H9 (cell line): ENCODE measurements at regions not wholly inside any gene's neighbourhood (a gene's known extent, or its start where the extent isn't known, plus 50 kb on each side); places are given as distances from the start of the nearest gene placed in this dataset.

Experiments used
- DNase-seq: peaks from one replicate; pipeline ENCODE4 v3.0.0-alpha.2; 2017
- H2AFZ ChIP-seq: one replicate; pipeline ENCODE4 v1.6.1; 2013; ENCODE audit warnings: mild to moderate bottlenecking, low read length, control low read depth, moderate library complexity
- H2AK5ac ChIP-seq: 2 replicates; pipeline ENCODE4 v1.6.1; 2013; ENCODE audit warnings: low read length, control low read depth, mixed read lengths; ENCODE audit not compliant: insufficient read length
- H2BK120ac ChIP-seq: one replicate; pipeline ENCODE4 v1.6.1; 2013; ENCODE audit warnings: low read depth, mild to moderate bottlenecking, low read length, control low read depth, inconsistent platforms; ENCODE audit not compliant: poor library complexity, severe bottlenecking
- H2BK12ac ChIP-seq: 2 replicates; pipeline ENCODE4 v1.6.1; 2013; ENCODE audit warnings: low read length, control low read depth, mixed read lengths, low read depth; ENCODE audit not compliant: insufficient read length
- H2BK15ac ChIP-seq: 2 replicates; pipeline ENCODE4 v1.6.1; 2013; ENCODE audit warnings: low read depth, low read length, control low read depth
- H2BK20ac ChIP-seq: one replicate; pipeline ENCODE4 v1.6.1; 2013; ENCODE audit warnings: low read depth, mild to moderate bottlenecking, low read length, control low read depth, inconsistent platforms; ENCODE audit not compliant: poor library complexity, severe bottlenecking
- H2BK5ac ChIP-seq: 2 replicates; pipeline ENCODE4 v1.6.1; 2013; ENCODE audit warnings: low read length, control low read depth, mixed read lengths; ENCODE audit not compliant: insufficient read length
- H3K14ac ChIP-seq: 2 replicates; pipeline ENCODE4 v1.6.1; 2013; ENCODE audit warnings: low read length, control low read depth; ENCODE audit not compliant: insufficient read depth
- H3K18ac ChIP-seq: 2 replicates; pipeline ENCODE4 v1.6.1; 2013; ENCODE audit warnings: low read depth, mild to moderate bottlenecking, mixed read lengths, low read length, control low read depth; ENCODE audit not compliant: insufficient read length
- H3K23ac ChIP-seq: 2 replicates; pipeline ENCODE4 v1.6.1; 2013; ENCODE audit warnings: low read length, control low read depth, mixed read lengths, low read depth; ENCODE audit not compliant: insufficient read length
- H3K23me2 ChIP-seq: 2 replicates; pipeline ENCODE4 v1.6.1; 2013; ENCODE audit warnings: low read depth, mild to moderate bottlenecking, mixed read lengths, low read length, control low read depth; ENCODE audit not compliant: insufficient read length, poor library complexity, severe bottlenecking
- H3K27ac ChIP-seq: 2 replicates; pipeline ENCODE4 v1.5.1; 2013; ENCODE audit warnings: low read length, control low read depth, mixed read lengths, low read depth; ENCODE audit not compliant: insufficient read length
- H3K27me3 ChIP-seq: 2 replicates; pipeline ENCODE4 v1.6.1; 2013; ENCODE audit warnings: low read length, control low read depth, inconsistent platforms; ENCODE audit not compliant: insufficient read depth
- H3K4ac ChIP-seq: 2 replicates; pipeline ENCODE4 v1.6.1; 2013; ENCODE audit warnings: low read depth, mild to moderate bottlenecking, control low read depth, inconsistent platforms, low read length, moderate library complexity
- H3K4me1 ChIP-seq: 2 replicates; pipeline ENCODE4 v1.6.1; 2013; ENCODE audit warnings: low read length, control low read depth, inconsistent platforms; ENCODE audit not compliant: insufficient read depth
- H3K4me2 ChIP-seq: 2 replicates; pipeline ENCODE4 v1.6.1; 2013; ENCODE audit warnings: low read length, control low read depth, mixed read lengths; ENCODE audit not compliant: insufficient read length, insufficient read depth
- H3K56ac ChIP-seq: 2 replicates; pipeline ENCODE4 v1.6.1; 2013; ENCODE audit warnings: low read depth, mild to moderate bottlenecking, mixed read lengths, low read length, control low read depth; ENCODE audit not compliant: insufficient read length
- H3K79me1 ChIP-seq: 2 replicates; pipeline ENCODE4 v1.6.1; 2013; ENCODE audit warnings: low read depth, mild to moderate bottlenecking, moderate library complexity, low read length, control low read depth, inconsistent platforms; ENCODE audit not compliant: insufficient read depth, poor library complexity, severe bottlenecking
- H3K79me2 ChIP-seq: 2 replicates; pipeline ENCODE4 v1.6.1; 2013; ENCODE audit warnings: low read length, control low read depth, inconsistent platforms; ENCODE audit not compliant: insufficient read depth
- H3K9ac ChIP-seq: 2 replicates; pipeline ENCODE4 v1.6.1; 2013; ENCODE audit warnings: low read length, control low read depth, mixed read lengths; ENCODE audit not compliant: insufficient read length; ENCODE audit errors: extremely low read depth
- H3K9me3 ChIP-seq: one replicate; pipeline ENCODE4 v1.6.1; 2013; ENCODE audit warnings: low read depth, low read length, inconsistent platforms; ENCODE audit not compliant: control insufficient read depth
- H3T11ph ChIP-seq: one replicate; pipeline ENCODE4 v1.6.1; 2013; ENCODE audit warnings: mild to moderate bottlenecking, low read length, control low read depth, inconsistent platforms
- H4K20me1 ChIP-seq: one replicate; pipeline ENCODE4 v1.6.1; 2013; ENCODE audit not compliant: control insufficient read depth, insufficient read length, insufficient read depth
- H4K5ac ChIP-seq: 2 replicates; pipeline ENCODE4 v1.6.1; 2013; ENCODE audit warnings: low read depth, mild to moderate bottlenecking, mixed read lengths, low read length, control low read depth; ENCODE audit not compliant: insufficient read length
- H4K8ac ChIP-seq: replicated peaks from 2 replicates; pipeline ENCODE4 v1.6.1; 2013; ENCODE audit warnings: low read length, control low read depth, mixed read lengths, low read depth; ENCODE audit not compliant: insufficient read length
- H4K91ac ChIP-seq: 2 replicates; pipeline ENCODE4 v1.6.1; 2013; ENCODE audit warnings: low read depth, mild to moderate bottlenecking, moderate library complexity, mixed read lengths, low read length, control low read depth; ENCODE audit not compliant: insufficient read length
- H3K27ac Mint-ChIP-seq, 3 experiments: 2 replicates in 2 of 3; 3 replicates in 1 of 3; pipeline ENCODE4 v1.8.0; 2020 to 2021; ENCODE audit warnings: mixed read lengths in 3 of 3, mild to moderate bottlenecking in 1 of 3, moderate library complexity in 1 of 3
- H3K27me3 Mint-ChIP-seq: 2 replicates; pipeline ENCODE4 v1.8.0; 2021; ENCODE audit warnings: low read depth, mild to moderate bottlenecking, moderate library complexity, mixed read lengths
- H3K36me3 Mint-ChIP-seq, 3 experiments: 2 replicates in 2 of 3; 3 replicates in 1 of 3; pipeline ENCODE4 v1.8.0; 2020 to 2021; ENCODE audit warnings: low read depth in 3 of 3, mixed read lengths in 3 of 3; ENCODE audit not compliant: insufficient read depth in 1 of 3
- H3K4me1 Mint-ChIP-seq, 2 experiments: 2 replicates each; pipeline ENCODE4 v1.8.0; 2020; ENCODE audit warnings: mixed read lengths in 2 of 2
- H3K4me3 Mint-ChIP-seq, 2 experiments: 2 replicates in 1 of 2; 3 replicates in 1 of 2; pipeline ENCODE4 v1.8.0; 2020 to 2021; ENCODE audit warnings: mild to moderate bottlenecking in 2 of 2, mixed read lengths in 2 of 2, moderate library complexity in 1 of 2
- H3K9me3 Mint-ChIP-seq, 2 experiments: 2 replicates in 1 of 2; 3 replicates in 1 of 2; pipeline ENCODE4 v1.8.0; 2020; ENCODE audit warnings: mild to moderate bottlenecking in 2 of 2, mixed read lengths in 2 of 2, moderate library complexity in 1 of 2
- WGBS: extraction: QIAGEN DNeasy Blood & Tissue Kit; methylation state at CpG from one replicate; pipeline ENCODE4 v1.1.7; 2013; ENCODE audit warnings: missing lambda C conversion rate, low lambda C conversion rate, mixed read lengths; ENCODE audit not compliant: insufficient read length; ENCODE audit errors: extremely low coverage; 5-methylcytosine and 5-hydroxymethylcytosine counted together
- TF ChIP-seq, protein P1 (sequence below): fragments of 200-600 bp; sonication (generic); conservative IDR thresholded peaks from 3 replicates; pipeline ENCODE4 v1.8.0; 2021; ENCODE audit warnings: antibody characterized with exemption, mild to moderate bottlenecking

DNA sequence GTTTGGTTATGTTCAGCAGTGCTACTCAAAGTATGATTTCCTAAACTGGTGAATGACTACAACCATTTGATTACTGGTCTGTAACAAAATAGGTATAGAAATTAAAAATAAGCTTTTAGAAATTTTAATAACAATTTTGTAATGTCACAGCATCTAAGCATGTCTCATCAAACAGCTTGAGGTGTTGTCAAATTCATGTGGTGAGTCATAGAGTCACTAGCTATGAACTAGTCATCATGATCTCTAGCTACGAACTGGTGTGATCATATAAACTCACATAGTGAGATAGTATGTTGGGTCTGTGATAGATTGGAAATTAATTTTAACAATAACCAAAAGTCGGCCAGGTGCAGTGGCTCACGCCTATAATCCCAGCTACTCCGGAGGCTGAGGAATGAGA is 213.9 kb upstream of the RBMS3 start:
- H3K23me2 ChIP-seq: no peaks in the 10 kb centered on the region
- H3K27me3 Mint-ChIP-seq: no peaks in the 10 kb centered on the region
- H3K79me1 ChIP-seq: no peaks in the 10 kb centered on the region
- H3K9me3 ChIP-seq: no peaks in the 10 kb centered on the region
- TF ChIP-seq, protein P1, sequence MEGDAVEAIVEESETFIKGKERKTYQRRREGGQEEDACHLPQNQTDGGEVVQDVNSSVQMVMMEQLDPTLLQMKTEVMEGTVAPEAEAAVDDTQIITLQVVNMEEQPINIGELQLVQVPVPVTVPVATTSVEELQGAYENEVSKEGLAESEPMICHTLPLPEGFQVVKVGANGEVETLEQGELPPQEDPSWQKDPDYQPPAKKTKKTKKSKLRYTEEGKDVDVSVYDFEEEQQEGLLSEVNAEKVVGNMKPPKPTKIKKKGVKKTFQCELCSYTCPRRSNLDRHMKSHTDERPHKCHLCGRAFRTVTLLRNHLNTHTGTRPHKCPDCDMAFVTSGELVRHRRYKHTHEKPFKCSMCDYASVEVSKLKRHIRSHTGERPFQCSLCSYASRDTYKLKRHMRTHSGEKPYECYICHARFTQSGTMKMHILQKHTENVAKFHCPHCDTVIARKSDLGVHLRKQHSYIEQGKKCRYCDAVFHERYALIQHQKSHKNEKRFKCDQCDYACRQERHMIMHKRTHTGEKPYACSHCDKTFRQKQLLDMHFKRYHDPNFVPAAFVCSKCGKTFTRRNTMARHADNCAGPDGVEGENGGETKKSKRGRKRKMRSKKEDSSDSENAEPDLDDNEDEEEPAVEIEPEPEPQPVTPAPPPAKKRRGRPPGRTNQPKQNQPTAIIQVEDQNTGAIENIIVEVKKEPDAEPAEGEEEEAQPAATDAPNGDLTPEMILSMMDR: no peak
- no peaks in the 10 kb centered on the region for H3K4me1 ChIP-seq
- no peaks in the 10 kb centered on the region for H3K27me3 ChIP-seq
- H3K27ac ChIP-seq: no peak overlapping the region
- no peak overlapping the region for H3K18ac ChIP-seq
- H3K4me2 ChIP-seq: no peak overlapping the region
- H4K91ac ChIP-seq: no peak overlapping the region
- no peak overlapping the region for H2BK12ac ChIP-seq
- H3K56ac ChIP-seq: no peak overlapping the region
- no peak overlapping the region for H3K4ac ChIP-seq
- no peak for DNase-seq
- peaks cover 2 to 4% of the 10 kb centered on the region in 2 experiments; a peak in 2 of 5 replicates for H3K9me3 Mint-ChIP-seq
- H2BK15ac ChIP-seq: no peak overlapping the region
- H4K8ac ChIP-seq: no peak overlapping the region
- no peak overlapping the region for H3K23ac ChIP-seq
- WGBS: no CpG with 5 or more reads among the region's 4 CpGs
- no peak overlapping the region for H2AFZ ChIP-seq
- no peaks in the 10 kb centered on the region for H4K20me1 ChIP-seq
- no peak overlapping the region for H3K27ac Mint-ChIP-seq
- H2BK120ac ChIP-seq: no peak overlapping the region
- H3K4me1 Mint-ChIP-seq: peaks cover 10 to 19% of the 10 kb centered on the region in 2 experiments; a peak in 3 of 4 replicates
- H2AK5ac ChIP-seq: no peak overlapping the region
- no peak overlapping the region for H2BK20ac ChIP-seq
- no peak overlapping the region for H3K9ac ChIP-seq
- H4K5ac ChIP-seq: no peak overlapping the region
- no peak overlapping the region for H3K14ac ChIP-seq
- no peak overlapping the region for H3T11ph ChIP-seq
- H3K4me3 Mint-ChIP-seq: no peak overlapping the region
- peaks cover 0 to 13% (median 4%) of the 10 kb centered on the region in 3 experiments; a peak in 2 of 7 replicates for H3K36me3 Mint-ChIP-seq
- no peak overlapping the region for H2BK5ac ChIP-seq
- no peaks in the 10 kb centered on the region for H3K79me2 ChIP-seq
